ENCODE measurements at regions not wholly inside any gene's neighbourhood (a gene's known extent, or its start where the extent isn't known, plus 50 kb on each side); places are given as distances from the start of the nearest gene placed in this dataset.

GRCh38 chr10:78494179-78494578, 460.5 kb downstream of the RPS24 start:
- DNase-seq (ENCODE audit: low spot score) = no peak
- H3K36me3 Mint-ChIP-seq (ENCODE audit: low read depth, unreplicated experiment) = no peaks in the 10 kb centered on the region
- no peak overlapping the region for H3K27ac Mint-ChIP-seq (ENCODE audit: unreplicated experiment)
- no peak overlapping the region for H3K4me3 Mint-ChIP-seq (ENCODE audit: unreplicated experiment)
- H3K27me3 Mint-ChIP-seq (ENCODE audit: unreplicated experiment) = peaks cover 1% of the 10 kb centered on the region
- no peak for TF ChIP-seq CTCF (IDR thresholded peaks at IDR 0.05; ENCODE audit: unreplicated experiment)
- no peaks in the 10 kb centered on the region for H3K9me3 Mint-ChIP-seq (ENCODE audit: unreplicated experiment)
- H3K4me1 Mint-ChIP-seq (ENCODE audit: unreplicated experiment) = no peaks in the 10 kb centered on the region

- peaks cover 9% of the 10 kb centered on the region for H3K4me1 Mint-ChIP-seq (ENCODE audit: unreplicated experiment)
- no peaks in the 10 kb centered on the region for H3K36me3 Mint-ChIP-seq (ENCODE audit: low read depth, unreplicated experiment)
- no peak overlapping the region for H3K27ac Mint-ChIP-seq (ENCODE audit: unreplicated experiment)
- DNase-seq (ENCODE audit: low spot score) = no peak
- H3K27me3 Mint-ChIP-seq (ENCODE audit: unreplicated experiment) = peaks cover 6% of the 10 kb centered on the region
- H3K4me3 Mint-ChIP-seq (ENCODE audit: unreplicated experiment) = no peak overlapping the region
- TF ChIP-seq CTCF (IDR thresholded peaks at IDR 0.05; ENCODE audit: unreplicated experiment) = no peak
- no peaks in the 10 kb centered on the region for H3K9me3 Mint-ChIP-seq (ENCODE audit: unreplicated experiment)
Measured at GRCh38 chr10:78502210-78502936, 468.7 kb downstream of the RPS24 start.

- H3K27ac Mint-ChIP-seq (ENCODE audit: unreplicated experiment) = no peak overlapping the region
- H3K4me3 Mint-ChIP-seq (ENCODE audit: unreplicated experiment) = no peak overlapping the region
- DNase-seq (ENCODE audit: low spot score) = no peak
- peaks cover 9% of the 10 kb centered on the region for H3K4me1 Mint-ChIP-seq (ENCODE audit: unreplicated experiment)
- no peak for TF ChIP-seq CTCF (IDR thresholded peaks at IDR 0.05; ENCODE audit: unreplicated experiment)
- no peaks in the 10 kb centered on the region for H3K36me3 Mint-ChIP-seq (ENCODE audit: low read depth, unreplicated experiment)
- H3K27me3 Mint-ChIP-seq (ENCODE audit: unreplicated experiment) = peaks cover 8% of the 10 kb centered on the region
- H3K9me3 Mint-ChIP-seq (ENCODE audit: unreplicated experiment) = no peaks in the 10 kb centered on the region
Measured at GRCh38 chr10:78504181-78504580, 470.5 kb downstream of the RPS24 start.

GRCh38 chr10:78505657-78506056, 472.0 kb downstream of the RPS24 start:
- Mint-ChIP-seq H3K27me3 (ENCODE audit: unreplicated experiment) (peaks cover 8% of the 10 kb centered on the region), H3K4me1 (ENCODE audit: unreplicated experiment) (peaks cover 9% of the 10 kb centered on the region), H3K36me3 (ENCODE audit: low read depth, unreplicated experiment) (peaks cover 4% of the 10 kb centered on the region), H3K9me3 (ENCODE audit: unreplicated experiment) (no peaks in the 10 kb centered on the region), H3K27ac (ENCODE audit: unreplicated experiment) (no peak overlapping the region), H3K4me3 (ENCODE audit: unreplicated experiment) (no peak overlapping the region)
- no peak for TF ChIP-seq CTCF (IDR thresholded peaks at IDR 0.05; ENCODE audit: unreplicated experiment)
- DNase-seq (ENCODE audit: low spot score) = no peak

- Mint-ChIP-seq H3K36me3 (ENCODE audit: low read depth, unreplicated experiment) (peaks cover 4% of the 10 kb centered on the region), H3K27me3 (ENCODE audit: unreplicated experiment) (peaks cover 8% of the 10 kb centered on the region), H3K4me1 (ENCODE audit: unreplicated experiment) (peaks cover 9% of the 10 kb centered on the region), H3K9me3 (ENCODE audit: unreplicated experiment) (no peaks in the 10 kb centered on the region), H3K4me3 (ENCODE audit: unreplicated experiment) (no peak overlapping the region), H3K27ac (ENCODE audit: unreplicated experiment) (no peak overlapping the region)
- DNase-seq (ENCODE audit: low spot score) = no peak
- no peak for TF ChIP-seq CTCF (IDR thresholded peaks at IDR 0.05; ENCODE audit: unreplicated experiment)
Measured at GRCh38 chr10:78506614-78507013, 473.0 kb downstream of the RPS24 start.
